Dendritic cell treated with granulocyte-macrophage colony-stimulating factor and Interleukin-4, amounts not matched to agents 40 ng/mL and 50 ng/mL, for 4 days (primary cell): ENCODE measurements at regions not wholly inside any gene's neighbourhood (a gene's known extent, or its start where the extent isn't known, plus 50 kb on each side); places are given as distances from the start of the nearest gene placed in this dataset.

Source experiments
- H3K27ac Mint-ChIP-seq: one replicate; pipeline ENCODE4 v1.8.0; 2022; ENCODE audit warnings: mild to moderate bottlenecking, mixed read lengths
- H3K27me3 Mint-ChIP-seq: one replicate; pipeline ENCODE4 v1.8.0; 2022; ENCODE audit warnings: mild to moderate bottlenecking, mixed read lengths
- H3K36me3 Mint-ChIP-seq: one replicate; pipeline ENCODE4 v1.8.0; 2022; ENCODE audit warnings: low read depth, mixed read lengths
- H3K4me1 Mint-ChIP-seq: one replicate; pipeline ENCODE4 v1.8.0; 2022; ENCODE audit warnings: low read depth, mixed read lengths
- H3K4me3 Mint-ChIP-seq: one replicate; pipeline ENCODE4 v1.8.0; 2022; ENCODE audit warnings: mild to moderate bottlenecking, moderate library complexity, mixed read lengths
- H3K9me3 Mint-ChIP-seq: one replicate; pipeline ENCODE4 v1.8.0; 2022; ENCODE audit warnings: mixed read lengths
- intact Hi-C: fragments of 100-400 bp; cut with micrococcal nuclease; formaldehyde crosslinking; loops from one replicate; pipeline ENCODE4 v1.15.0; 2022

- intact Hi-C loops: no loop called here
- H3K4me1 Mint-ChIP-seq: no peaks in the 10 kb centered on the region
- no peak overlapping the region for H3K27ac Mint-ChIP-seq
- no peaks in the 10 kb centered on the region for H3K9me3 Mint-ChIP-seq
- H3K27me3 Mint-ChIP-seq: no peaks in the 10 kb centered on the region
- H3K4me3 Mint-ChIP-seq: no peak overlapping the region
- no peaks in the 10 kb centered on the region for H3K36me3 Mint-ChIP-seq
These were observed 534.7 kb upstream of the CBLB start for GRCh38 chr3:106403371-106404145.

- intact Hi-C loops: no loop called here
- H3K4me1 Mint-ChIP-seq: no peaks in the 10 kb centered on the region
These were observed 544.9 kb upstream of the CBLB start for GRCh38 chr3:106413683-106414082.

GRCh38 chr3:106420628-106421027 is 551.8 kb upstream of the CBLB start:
- H3K4me1 Mint-ChIP-seq: no peaks in the 10 kb centered on the region
- peaks cover 27% of the 10 kb centered on the region for H3K9me3 Mint-ChIP-seq
- no peak overlapping the region for H3K27ac Mint-ChIP-seq
- no peaks in the 10 kb centered on the region for H3K36me3 Mint-ChIP-seq
- H3K27me3 Mint-ChIP-seq: no peaks in the 10 kb centered on the region
- intact Hi-C loops: no loop called here
- no peak overlapping the region for H3K4me3 Mint-ChIP-seq

More at GRCh38 chr3:106413683-106414082, 544.9 kb upstream of the CBLB start:
- Mint-ChIP-seq H3K36me3 (no peaks in the 10 kb centered on the region), H3K4me3 (no peak overlapping the region), H3K9me3 (peaks cover 33% of the 10 kb centered on the region), H3K27me3 (no peaks in the 10 kb centered on the region), H3K27ac (no peak overlapping the region)

- intact Hi-C loops: no loop called here
- no peaks in the 10 kb centered on the region for H3K27me3 Mint-ChIP-seq
- no peaks in the 10 kb centered on the region for H3K4me1 Mint-ChIP-seq
- no peak overlapping the region for H3K27ac Mint-ChIP-seq
- no peak overlapping the region for H3K4me3 Mint-ChIP-seq
- H3K9me3 Mint-ChIP-seq: peaks cover 27% of the 10 kb centered on the region
- no peaks in the 10 kb centered on the region for H3K36me3 Mint-ChIP-seq
These were observed 552.6 kb upstream of the CBLB start for GRCh38 chr3:106421426-106421825.

GRCh38 chr3:106421909-106422308 is 553.1 kb upstream of the CBLB start:
- no peak overlapping the region for H3K4me3 Mint-ChIP-seq
- intact Hi-C loops: no loop called here

GRCh38 chr3:106423321-106424225 is 554.8 kb upstream of the CBLB start:
- no peak overlapping the region for H3K27ac Mint-ChIP-seq

More at GRCh38 chr3:106421909-106422308, 553.1 kb upstream of the CBLB start:
- Mint-ChIP-seq H3K4me1 (no peaks in the 10 kb centered on the region), H3K27ac (no peak overlapping the region), H3K36me3 (no peaks in the 10 kb centered on the region), H3K27me3 (no peaks in the 10 kb centered on the region), H3K9me3 (peaks cover 27% of the 10 kb centered on the region)

GRCh38 chr3:106425026-106425425 is 556.2 kb upstream of the CBLB start:
- Mint-ChIP-seq H3K36me3 (no peaks in the 10 kb centered on the region), H3K27me3 (no peaks in the 10 kb centered on the region), H3K9me3 (peaks cover 21% of the 10 kb centered on the region), H3K4me1 (no peaks in the 10 kb centered on the region), H3K27ac (no peak overlapping the region), H3K4me3 (no peak overlapping the region)
- intact Hi-C loops: no loop called here

More at GRCh38 chr3:106423321-106424225, 554.8 kb upstream of the CBLB start:
- no peaks in the 10 kb centered on the region for H3K36me3 Mint-ChIP-seq
- no peak overlapping the region for H3K4me3 Mint-ChIP-seq
- no peaks in the 10 kb centered on the region for H3K27me3 Mint-ChIP-seq
- intact Hi-C loops: no loop called here
- no peaks in the 10 kb centered on the region for H3K4me1 Mint-ChIP-seq
- H3K9me3 Mint-ChIP-seq: peaks cover 23% of the 10 kb centered on the region

- H3K36me3 Mint-ChIP-seq: no peaks in the 10 kb centered on the region
- H3K4me3 Mint-ChIP-seq: no peak overlapping the region
- H3K27me3 Mint-ChIP-seq: no peaks in the 10 kb centered on the region
- no peaks in the 10 kb centered on the region for H3K4me1 Mint-ChIP-seq
- H3K9me3 Mint-ChIP-seq: peaks cover 14% of the 10 kb centered on the region
- no peak overlapping the region for H3K27ac Mint-ChIP-seq
- intact Hi-C loops: no loop called here
These were observed 557.1 kb upstream of the CBLB start for GRCh38 chr3:106425916-106426315.

GRCh38 chr3:106428565-106428994 is 559.8 kb upstream of the CBLB start:
- intact Hi-C loops: no loop called here
- no peaks in the 10 kb centered on the region for H3K27me3 Mint-ChIP-seq
- H3K36me3 Mint-ChIP-seq: no peaks in the 10 kb centered on the region
- H3K4me1 Mint-ChIP-seq: no peaks in the 10 kb centered on the region
- H3K27ac Mint-ChIP-seq: no peak overlapping the region
- H3K9me3 Mint-ChIP-seq: peaks cover 8% of the 10 kb centered on the region
- H3K4me3 Mint-ChIP-seq: no peak overlapping the region

- H3K36me3 Mint-ChIP-seq: no peaks in the 10 kb centered on the region
- H3K27me3 Mint-ChIP-seq: no peaks in the 10 kb centered on the region
- H3K4me1 Mint-ChIP-seq: no peaks in the 10 kb centered on the region
- intact Hi-C loops: no loop called here
- H3K4me3 Mint-ChIP-seq: no peak overlapping the region
- H3K9me3 Mint-ChIP-seq: peaks cover 25% of the 10 kb centered on the region
- H3K27ac Mint-ChIP-seq: no peak overlapping the region
These were observed 562.9 kb upstream of the CBLB start for GRCh38 chr3:106431721-106432120.

GRCh38 chr3:106435899-106436453 is 567.2 kb upstream of the CBLB start:
- Mint-ChIP-seq H3K9me3 (peaks cover 17% of the 10 kb centered on the region), H3K4me1 (no peaks in the 10 kb centered on the region), H3K27ac (no peak overlapping the region), H3K27me3 (no peaks in the 10 kb centered on the region), H3K36me3 (no peaks in the 10 kb centered on the region), H3K4me3 (no peak overlapping the region)
- intact Hi-C loops: no loop called here

GRCh38 chr3:106438887-106439286 is 570.1 kb upstream of the CBLB start:
- H3K36me3 Mint-ChIP-seq: no peaks in the 10 kb centered on the region
- H3K9me3 Mint-ChIP-seq: peaks cover 17% of the 10 kb centered on the region
- no peaks in the 10 kb centered on the region for H3K4me1 Mint-ChIP-seq
- intact Hi-C loops: no loop called here
- H3K27ac Mint-ChIP-seq: no peak overlapping the region
- H3K4me3 Mint-ChIP-seq: no peak overlapping the region
- no peaks in the 10 kb centered on the region for H3K27me3 Mint-ChIP-seq

GRCh38 chr3:106440672-106441071 is 571.9 kb upstream of the CBLB start:
- Mint-ChIP-seq H3K27ac (no peak overlapping the region), H3K36me3 (no peaks in the 10 kb centered on the region), H3K4me1 (no peaks in the 10 kb centered on the region), H3K4me3 (no peak overlapping the region), H3K9me3 (peaks cover 8% of the 10 kb centered on the region), H3K27me3 (no peaks in the 10 kb centered on the region)
- intact Hi-C loops: no loop called here

- intact Hi-C loops: no loop called here
- Mint-ChIP-seq H3K27ac (no peak overlapping the region), H3K4me1 (no peaks in the 10 kb centered on the region), H3K36me3 (no peaks in the 10 kb centered on the region), H3K27me3 (no peaks in the 10 kb centered on the region), H3K4me3 (no peak overlapping the region), H3K9me3 (peaks cover 15% of the 10 kb centered on the region)
These were observed 577.5 kb upstream of the CBLB start for GRCh38 chr3:106446271-106446670.
